H9 (cell line): ENCODE measurements at regions not wholly inside any gene's neighbourhood (a gene's known extent, or its start where the extent isn't known, plus 50 kb on each side); places are given as distances from the start of the nearest gene placed in this dataset.

Experiments
- DNase-seq: peaks from one replicate; pipeline ENCODE4 v3.0.0-alpha.2; 2017
- H2AFZ ChIP-seq: one replicate; pipeline ENCODE4 v1.6.1; 2013; ENCODE audit warnings: mild to moderate bottlenecking, low read length, control low read depth, moderate library complexity
- H2AK5ac ChIP-seq: 2 replicates; pipeline ENCODE4 v1.6.1; 2013; ENCODE audit warnings: low read length, control low read depth, mixed read lengths; ENCODE audit not compliant: insufficient read length
- H2BK120ac ChIP-seq: one replicate; pipeline ENCODE4 v1.6.1; 2013; ENCODE audit warnings: low read depth, mild to moderate bottlenecking, low read length, control low read depth, inconsistent platforms; ENCODE audit not compliant: poor library complexity, severe bottlenecking
- H2BK12ac ChIP-seq: 2 replicates; pipeline ENCODE4 v1.6.1; 2013; ENCODE audit warnings: low read length, control low read depth, mixed read lengths, low read depth; ENCODE audit not compliant: insufficient read length
- H2BK15ac ChIP-seq: 2 replicates; pipeline ENCODE4 v1.6.1; 2013; ENCODE audit warnings: low read depth, low read length, control low read depth
- H2BK20ac ChIP-seq: one replicate; pipeline ENCODE4 v1.6.1; 2013; ENCODE audit warnings: low read depth, mild to moderate bottlenecking, low read length, control low read depth, inconsistent platforms; ENCODE audit not compliant: poor library complexity, severe bottlenecking
- H2BK5ac ChIP-seq: 2 replicates; pipeline ENCODE4 v1.6.1; 2013; ENCODE audit warnings: low read length, control low read depth, mixed read lengths; ENCODE audit not compliant: insufficient read length
- H3K14ac ChIP-seq: 2 replicates; pipeline ENCODE4 v1.6.1; 2013; ENCODE audit warnings: low read length, control low read depth; ENCODE audit not compliant: insufficient read depth
- H3K18ac ChIP-seq: 2 replicates; pipeline ENCODE4 v1.6.1; 2013; ENCODE audit warnings: low read depth, mild to moderate bottlenecking, mixed read lengths, low read length, control low read depth; ENCODE audit not compliant: insufficient read length
- H3K23ac ChIP-seq: 2 replicates; pipeline ENCODE4 v1.6.1; 2013; ENCODE audit warnings: low read length, control low read depth, mixed read lengths, low read depth; ENCODE audit not compliant: insufficient read length
- H3K23me2 ChIP-seq: 2 replicates; pipeline ENCODE4 v1.6.1; 2013; ENCODE audit warnings: low read depth, mild to moderate bottlenecking, mixed read lengths, low read length, control low read depth; ENCODE audit not compliant: insufficient read length, poor library complexity, severe bottlenecking
- H3K27ac ChIP-seq: 2 replicates; pipeline ENCODE4 v1.5.1; 2013; ENCODE audit warnings: low read length, control low read depth, mixed read lengths, low read depth; ENCODE audit not compliant: insufficient read length
- H3K27me3 ChIP-seq: 2 replicates; pipeline ENCODE4 v1.6.1; 2013; ENCODE audit warnings: low read length, control low read depth, inconsistent platforms; ENCODE audit not compliant: insufficient read depth
- H3K4ac ChIP-seq: 2 replicates; pipeline ENCODE4 v1.6.1; 2013; ENCODE audit warnings: low read depth, mild to moderate bottlenecking, control low read depth, inconsistent platforms, low read length, moderate library complexity
- H3K4me1 ChIP-seq: 2 replicates; pipeline ENCODE4 v1.6.1; 2013; ENCODE audit warnings: low read length, control low read depth, inconsistent platforms; ENCODE audit not compliant: insufficient read depth
- H3K4me2 ChIP-seq: 2 replicates; pipeline ENCODE4 v1.6.1; 2013; ENCODE audit warnings: low read length, control low read depth, mixed read lengths; ENCODE audit not compliant: insufficient read length, insufficient read depth
- H3K56ac ChIP-seq: 2 replicates; pipeline ENCODE4 v1.6.1; 2013; ENCODE audit warnings: low read depth, mild to moderate bottlenecking, mixed read lengths, low read length, control low read depth; ENCODE audit not compliant: insufficient read length
- H3K79me1 ChIP-seq: 2 replicates; pipeline ENCODE4 v1.6.1; 2013; ENCODE audit warnings: low read depth, mild to moderate bottlenecking, moderate library complexity, low read length, control low read depth, inconsistent platforms; ENCODE audit not compliant: insufficient read depth, poor library complexity, severe bottlenecking
- H3K79me2 ChIP-seq: 2 replicates; pipeline ENCODE4 v1.6.1; 2013; ENCODE audit warnings: low read length, control low read depth, inconsistent platforms; ENCODE audit not compliant: insufficient read depth
- H3K9ac ChIP-seq: 2 replicates; pipeline ENCODE4 v1.6.1; 2013; ENCODE audit warnings: low read length, control low read depth, mixed read lengths; ENCODE audit not compliant: insufficient read length; ENCODE audit errors: extremely low read depth
- H3K9me3 ChIP-seq: one replicate; pipeline ENCODE4 v1.6.1; 2013; ENCODE audit warnings: low read depth, low read length, inconsistent platforms; ENCODE audit not compliant: control insufficient read depth
- H3T11ph ChIP-seq: one replicate; pipeline ENCODE4 v1.6.1; 2013; ENCODE audit warnings: mild to moderate bottlenecking, low read length, control low read depth, inconsistent platforms
- H4K20me1 ChIP-seq: one replicate; pipeline ENCODE4 v1.6.1; 2013; ENCODE audit not compliant: control insufficient read depth, insufficient read length, insufficient read depth
- H4K5ac ChIP-seq: 2 replicates; pipeline ENCODE4 v1.6.1; 2013; ENCODE audit warnings: low read depth, mild to moderate bottlenecking, mixed read lengths, low read length, control low read depth; ENCODE audit not compliant: insufficient read length
- H4K8ac ChIP-seq: replicated peaks from 2 replicates; pipeline ENCODE4 v1.6.1; 2013; ENCODE audit warnings: low read length, control low read depth, mixed read lengths, low read depth; ENCODE audit not compliant: insufficient read length
- H4K91ac ChIP-seq: 2 replicates; pipeline ENCODE4 v1.6.1; 2013; ENCODE audit warnings: low read depth, mild to moderate bottlenecking, moderate library complexity, mixed read lengths, low read length, control low read depth; ENCODE audit not compliant: insufficient read length
- H3K27ac Mint-ChIP-seq, 3 experiments: 2 replicates in 2 of 3; 3 replicates in 1 of 3; pipeline ENCODE4 v1.8.0; 2020 to 2021; ENCODE audit warnings: mixed read lengths in 3 of 3, mild to moderate bottlenecking in 1 of 3, moderate library complexity in 1 of 3
- H3K27me3 Mint-ChIP-seq: 2 replicates; pipeline ENCODE4 v1.8.0; 2021; ENCODE audit warnings: low read depth, mild to moderate bottlenecking, moderate library complexity, mixed read lengths
- H3K36me3 Mint-ChIP-seq, 3 experiments: 2 replicates in 2 of 3; 3 replicates in 1 of 3; pipeline ENCODE4 v1.8.0; 2020 to 2021; ENCODE audit warnings: low read depth in 3 of 3, mixed read lengths in 3 of 3; ENCODE audit not compliant: insufficient read depth in 1 of 3
- H3K4me1 Mint-ChIP-seq, 2 experiments: 2 replicates each; pipeline ENCODE4 v1.8.0; 2020; ENCODE audit warnings: mixed read lengths in 2 of 2
- H3K4me3 Mint-ChIP-seq, 2 experiments: 2 replicates in 1 of 2; 3 replicates in 1 of 2; pipeline ENCODE4 v1.8.0; 2020 to 2021; ENCODE audit warnings: mild to moderate bottlenecking in 2 of 2, mixed read lengths in 2 of 2, moderate library complexity in 1 of 2
- H3K9me3 Mint-ChIP-seq, 2 experiments: 2 replicates in 1 of 2; 3 replicates in 1 of 2; pipeline ENCODE4 v1.8.0; 2020; ENCODE audit warnings: mild to moderate bottlenecking in 2 of 2, mixed read lengths in 2 of 2, moderate library complexity in 1 of 2
- CTCF ChIP-seq: fragments of 200-600 bp; sonication (generic); conservative IDR thresholded peaks from 3 replicates; pipeline ENCODE4 v1.8.0; 2021; ENCODE audit warnings: antibody characterized with exemption, mild to moderate bottlenecking
- WGBS: extraction: QIAGEN DNeasy Blood & Tissue Kit; methylation state at CpG from one replicate; pipeline ENCODE4 v1.1.7; 2013; ENCODE audit warnings: missing lambda C conversion rate, low lambda C conversion rate, mixed read lengths; ENCODE audit not compliant: insufficient read length; ENCODE audit errors: extremely low coverage; 5-methylcytosine and 5-hydroxymethylcytosine counted together

- Histone ChIP-seq H3K18ac (no peak overlapping the region), H3K56ac (no peak overlapping the region)
These were observed 125.0 kb downstream of the TRMT11 start for GRCh38 chr6:126111327-126111726.

More at GRCh38 chr6:126111327-126111726, 125.0 kb downstream of the TRMT11 start:
- H3K4me2 ChIP-seq: no peak overlapping the region
- TF ChIP-seq CTCF: no peak
- no peak overlapping the region for H2BK5ac ChIP-seq
- no peak overlapping the region for H2AFZ ChIP-seq
- H3K9ac ChIP-seq: no peak overlapping the region
- no peaks in the 10 kb centered on the region for H3K27me3 ChIP-seq
- no peak overlapping the region for H4K5ac ChIP-seq
- H2BK20ac ChIP-seq: no peak overlapping the region
- no peak for DNase-seq
- H3K14ac ChIP-seq: no peak overlapping the region
- H3K9me3 ChIP-seq: no peaks in the 10 kb centered on the region
- H3K27me3 Mint-ChIP-seq: no peaks in the 10 kb centered on the region
- no peaks in the 10 kb centered on the region for H3K36me3 Mint-ChIP-seq
- H4K20me1 ChIP-seq: no peaks in the 10 kb centered on the region
- no peak overlapping the region for H3T11ph ChIP-seq
- H2BK120ac ChIP-seq: no peak overlapping the region
- no peak overlapping the region for H3K4me3 Mint-ChIP-seq
- no peaks in the 10 kb centered on the region for H3K23me2 ChIP-seq
- no peak overlapping the region for H2BK15ac ChIP-seq
- no peak overlapping the region for H3K27ac Mint-ChIP-seq
- no peaks in the 10 kb centered on the region for H3K79me1 ChIP-seq
- H2BK12ac ChIP-seq: no peak overlapping the region
- no peak overlapping the region for H3K4ac ChIP-seq
- no CpG with 5 or more reads among the region's 2 CpGs for WGBS
- no peak overlapping the region for H3K23ac ChIP-seq
- no peak overlapping the region for H4K8ac ChIP-seq
- H3K9me3 Mint-ChIP-seq: no peaks in the 10 kb centered on the region
- H3K4me1 ChIP-seq: no peaks in the 10 kb centered on the region
- peaks cover 28 to 32% of the 10 kb centered on the region in 2 experiments for H3K4me1 Mint-ChIP-seq
- no peaks in the 10 kb centered on the region for H3K79me2 ChIP-seq
- H2AK5ac ChIP-seq: no peak overlapping the region
- H3K27ac ChIP-seq: no peak overlapping the region
- H4K91ac ChIP-seq: no peak overlapping the region
